GM19023 (cell line): ENCODE measurements at regions not wholly inside any gene's neighbourhood (a gene's known extent, or its start where the extent isn't known, plus 50 kb on each side); places are given as distances from the start of the nearest gene placed in this dataset.
"Not testable (repeated sequence)": the region's sequence is repeated elsewhere in the genome, so short reads cannot be mapped to it uniquely, and the experiment has no call there.

ENCODE experiments used
- ATAC-seq: cut with Tn5 transposase; IDR thresholded peaks from one replicate; pipeline ENCODE4 v1.9.1; 2021; ENCODE audit warnings: mild to moderate bottlenecking, moderate library complexity; ENCODE audit not compliant: unreplicated experiment

DNA sequence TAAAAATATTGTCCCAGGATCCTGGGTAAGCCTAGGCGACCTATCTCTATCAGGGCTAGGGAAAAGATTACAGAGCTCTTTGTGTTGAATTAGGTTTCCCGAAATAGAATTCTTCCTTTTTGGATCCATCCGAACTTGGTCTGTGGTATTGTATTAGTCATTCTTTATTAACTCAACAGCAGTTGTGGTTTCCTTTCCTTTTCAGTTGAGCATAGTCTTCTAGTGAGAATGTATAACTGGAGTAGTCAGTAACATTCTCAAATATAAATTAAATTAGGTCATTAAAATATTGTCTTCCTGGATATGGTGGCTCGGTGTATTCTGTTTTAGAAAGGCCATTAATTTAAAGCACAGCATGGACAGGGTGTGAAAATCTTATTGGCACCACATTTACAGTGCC, 520.4 kb downstream of the NLGN4X start:
- no peak for ATAC-seq

DNA sequence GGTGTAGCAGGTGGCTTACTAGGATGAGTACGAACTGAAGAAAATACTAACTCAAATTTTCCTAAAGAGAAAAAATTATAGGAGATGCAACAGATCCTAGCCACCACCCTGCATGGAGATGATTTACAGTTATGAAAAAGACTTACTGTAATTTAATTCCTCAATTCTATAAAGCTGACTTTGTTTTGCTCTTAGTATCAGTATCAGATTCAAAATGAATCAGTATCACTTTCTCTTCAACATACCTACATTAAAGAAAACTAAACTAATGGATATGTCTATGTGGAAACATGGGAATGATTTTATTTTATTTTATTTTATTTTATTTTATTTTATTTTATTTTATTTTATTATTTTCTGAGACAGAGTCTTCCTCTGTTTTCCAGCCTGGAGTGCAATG, 525.8 kb downstream of the NLGN4X start:
- ATAC-seq = no peak

DNA sequence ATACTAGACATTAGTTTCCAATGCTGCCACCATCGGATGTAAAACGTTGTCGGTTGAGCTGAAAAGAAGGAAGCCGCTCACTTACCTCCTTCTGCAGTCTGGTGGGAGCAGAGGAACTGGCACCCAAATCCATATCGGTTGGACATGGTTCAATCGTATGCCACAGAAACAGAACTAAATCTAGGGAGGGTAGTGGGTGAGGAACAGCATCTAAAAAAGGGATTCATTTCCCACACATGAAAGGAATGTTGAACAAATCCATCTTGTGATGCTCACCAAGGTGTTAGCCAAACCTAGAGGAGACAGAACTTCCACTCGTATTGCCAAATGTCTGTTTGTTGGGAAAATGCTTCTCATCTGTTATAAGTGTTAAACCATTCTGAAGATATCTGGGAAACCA, 532.7 kb downstream of the NLGN4X start:
- no peak for ATAC-seq

DNA sequence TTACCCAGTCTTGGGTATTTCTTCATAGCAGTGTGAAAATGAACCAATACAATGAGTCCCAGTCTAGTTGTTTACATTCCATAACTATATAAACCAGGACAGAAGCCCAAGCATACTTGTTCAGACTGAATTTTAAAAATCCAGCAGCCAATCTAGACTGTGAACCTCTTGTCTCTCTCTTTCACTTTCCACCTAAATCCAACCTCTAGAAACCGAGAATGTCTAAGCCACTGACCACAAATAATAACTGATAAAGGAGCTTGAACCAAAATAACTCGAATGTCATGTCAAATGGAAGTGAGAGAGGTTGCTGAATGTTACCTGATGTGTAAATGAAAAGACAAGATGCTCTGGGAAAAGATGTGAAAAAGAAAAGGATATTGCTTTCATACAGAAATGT, 544.7 kb downstream of the NLGN4X start:
- no peak for ATAC-seq

DNA sequence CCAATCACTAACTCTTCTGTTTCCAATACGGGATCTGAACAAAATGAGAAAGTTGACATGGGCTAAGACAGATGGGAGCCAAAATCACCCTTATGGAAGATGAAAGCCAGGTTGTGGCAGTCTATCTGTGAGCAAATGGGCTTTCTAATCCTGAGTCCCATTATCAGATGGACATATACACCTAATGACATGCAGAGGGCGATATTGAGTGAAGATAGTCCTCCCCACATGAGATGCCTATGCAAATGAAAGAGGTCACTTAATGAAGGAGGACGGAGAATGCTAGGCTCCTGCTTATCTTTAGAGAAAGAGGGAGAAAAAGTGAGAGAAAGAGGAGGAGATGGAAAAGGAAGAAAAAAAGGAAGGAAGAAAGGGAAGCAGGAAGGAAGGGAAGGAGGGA, 547.5 kb downstream of the NLGN4X start:
- ATAC-seq = no peak

DNA sequence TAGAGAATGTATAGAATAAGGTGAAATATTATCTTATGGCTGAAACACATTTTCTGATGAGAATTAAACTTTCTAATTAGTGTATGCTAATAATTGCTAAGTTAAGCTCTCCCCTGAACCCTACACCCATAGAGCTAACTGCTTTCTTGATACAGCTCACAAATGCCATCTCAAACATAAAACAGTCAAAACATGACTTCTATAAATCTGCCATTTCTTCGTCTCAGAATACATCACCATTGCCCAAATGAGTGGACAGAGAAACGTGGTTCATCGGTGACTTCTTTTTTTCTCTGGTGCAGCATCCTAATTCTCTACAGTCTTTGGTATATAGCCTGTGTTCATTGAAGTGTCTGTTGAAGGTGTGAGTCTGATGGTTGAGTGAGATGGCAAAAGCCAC, 554.6 kb downstream of the NLGN4X start:
- ATAC-seq = no peak

DNA sequence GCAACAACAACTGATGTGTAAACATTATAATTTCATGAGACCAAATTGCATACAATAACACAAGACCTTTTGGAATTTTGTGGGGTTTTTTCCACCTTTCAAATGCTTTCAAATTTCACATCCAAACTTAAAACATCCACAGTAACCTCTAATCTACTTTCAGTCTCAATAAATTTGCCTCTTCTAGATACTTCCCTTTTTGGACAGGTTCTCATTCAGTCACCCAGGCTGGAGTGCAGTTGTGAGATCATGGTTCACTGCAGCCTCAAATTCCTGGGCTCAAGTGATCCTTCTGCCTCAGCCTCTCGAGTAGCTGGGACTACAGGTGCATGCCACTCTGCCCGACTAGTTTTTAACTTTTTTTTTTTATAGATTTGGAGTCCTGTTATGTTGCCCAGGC, 556.6 kb downstream of the NLGN4X start:
- ATAC-seq = no peak

DNA sequence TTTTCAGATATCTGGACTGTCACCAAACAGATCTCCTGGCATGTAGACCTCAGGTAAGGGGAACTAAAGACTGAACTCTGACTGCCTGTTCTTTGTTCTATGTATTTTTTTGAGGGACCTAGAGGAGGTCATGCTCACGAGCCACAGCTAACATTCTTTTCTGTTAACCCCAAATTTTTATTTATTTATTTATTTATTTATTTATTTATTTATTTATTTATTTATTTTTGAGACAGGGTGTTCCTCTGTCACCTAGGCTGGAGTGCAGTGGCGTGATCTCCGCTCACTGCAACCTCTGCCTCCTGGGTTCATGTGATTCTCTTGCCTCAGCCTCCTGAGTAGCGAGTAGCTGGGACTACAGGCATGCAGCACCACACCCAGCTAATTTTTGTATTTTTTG, 562.0 kb downstream of the NLGN4X start:
- not testable (repeated sequence) for ATAC-seq

DNA sequence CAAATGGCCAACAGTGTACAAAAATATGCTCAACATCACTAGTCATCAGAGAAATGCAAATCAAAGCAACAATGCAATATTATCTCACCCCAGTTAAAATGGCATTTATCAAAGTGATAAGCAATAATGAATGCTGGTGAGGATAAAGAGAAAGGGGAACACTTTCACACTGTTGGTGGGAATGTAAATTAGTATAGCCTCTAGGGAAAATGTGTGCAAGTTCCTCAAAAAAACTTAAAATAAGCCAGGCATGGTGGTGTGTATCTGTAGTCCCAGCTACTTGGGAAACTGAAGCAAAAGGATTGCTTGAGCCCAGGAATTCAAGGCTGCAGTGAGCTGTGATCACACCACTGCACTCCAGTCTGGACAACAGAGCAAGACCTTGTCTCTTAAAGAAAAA, 572.1 kb downstream of the NLGN4X start:
- no peak for ATAC-seq

DNA sequence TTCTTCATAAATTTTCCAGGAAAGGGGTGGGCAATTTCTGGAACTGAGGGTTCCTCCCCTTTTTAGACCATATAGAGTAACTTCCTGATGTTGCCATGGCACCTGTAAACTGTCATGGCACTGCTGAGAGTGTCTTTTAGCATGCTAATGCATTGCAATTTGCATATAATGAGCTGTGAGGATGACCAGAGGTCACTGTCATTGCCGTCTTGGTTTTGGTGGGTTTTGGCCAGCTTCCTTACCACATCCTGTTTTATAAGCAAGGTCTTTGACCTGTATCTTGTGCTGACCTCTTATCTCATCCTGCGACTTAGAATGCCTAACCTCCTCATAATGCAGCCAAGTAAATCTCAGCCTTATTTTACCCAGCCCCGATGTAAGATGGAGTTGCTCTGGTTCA, 577.8 kb downstream of the NLGN4X start:
- no peak for ATAC-seq

DNA sequence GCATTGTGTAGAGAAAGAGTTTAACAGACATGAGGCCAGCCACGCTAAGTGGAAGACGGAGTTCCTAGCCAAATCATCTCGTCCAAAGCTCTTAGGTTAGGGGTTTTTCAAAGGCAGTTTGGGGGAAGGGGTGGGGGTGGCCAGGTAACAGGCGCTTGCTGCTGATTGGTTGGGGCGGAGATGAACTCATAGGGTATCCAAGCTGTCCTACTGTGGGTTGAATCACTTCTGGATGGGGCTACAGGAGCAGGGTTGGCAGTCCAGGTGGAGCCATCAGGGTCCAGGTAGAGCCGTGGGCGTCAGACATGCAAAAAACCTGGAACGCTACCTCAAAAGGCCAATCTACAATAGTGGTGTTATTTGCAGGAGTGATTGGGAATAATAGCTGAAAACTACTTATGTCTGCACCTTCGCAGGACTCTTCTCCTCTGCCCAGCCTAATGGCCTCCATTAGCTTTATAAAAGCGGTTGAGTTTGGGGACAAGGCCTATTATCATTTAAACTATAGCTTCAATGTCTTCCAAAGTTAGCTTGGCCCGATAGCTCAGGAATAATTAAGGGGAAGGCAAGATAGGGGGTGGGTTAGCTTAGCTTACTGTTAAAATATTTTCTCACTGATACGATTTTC, 579.6 kb downstream of the NLGN4X start:
- no peak for ATAC-seq

DNA sequence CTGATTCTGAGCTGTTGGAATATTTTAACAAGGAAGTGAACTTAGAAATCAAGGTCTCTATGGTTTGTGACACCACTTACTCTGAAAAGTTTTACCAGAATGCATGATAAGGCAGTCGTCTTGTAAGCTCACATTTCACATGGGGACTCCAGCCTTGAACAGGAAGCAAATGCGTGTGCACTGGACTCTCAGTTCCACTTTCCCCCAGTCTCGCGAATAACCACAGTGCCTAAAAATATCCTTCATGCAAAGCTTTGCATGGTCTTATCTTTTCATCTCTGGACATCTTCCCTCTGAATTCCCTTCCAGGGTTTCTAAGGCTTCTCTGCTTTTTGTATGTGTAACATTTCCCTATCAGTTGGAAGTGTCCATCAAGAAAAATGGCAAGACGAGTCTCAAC, 581.8 kb downstream of the NLGN4X start:
- peak; percentile 95 for ATAC-seq

DNA sequence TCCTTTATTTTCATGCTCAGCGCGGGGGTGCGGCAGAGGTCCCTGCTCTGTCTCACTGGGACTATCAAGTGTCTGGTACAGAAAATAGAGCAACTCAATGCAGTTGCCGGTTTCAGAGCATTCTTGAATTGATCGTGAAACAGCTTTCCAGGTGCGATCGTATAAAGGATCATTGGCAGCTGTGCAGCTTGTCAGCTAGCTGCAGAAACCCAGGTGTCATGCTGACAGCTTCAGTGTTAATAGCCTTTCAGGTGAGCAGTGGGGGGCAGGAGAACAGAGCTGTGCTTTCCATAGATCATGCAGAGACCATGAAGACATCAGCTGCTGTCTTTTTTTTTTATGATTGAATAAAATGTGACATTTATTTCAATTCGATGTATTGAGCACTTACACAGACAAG, 583.9 kb downstream of the NLGN4X start:
- ATAC-seq = no peak

DNA sequence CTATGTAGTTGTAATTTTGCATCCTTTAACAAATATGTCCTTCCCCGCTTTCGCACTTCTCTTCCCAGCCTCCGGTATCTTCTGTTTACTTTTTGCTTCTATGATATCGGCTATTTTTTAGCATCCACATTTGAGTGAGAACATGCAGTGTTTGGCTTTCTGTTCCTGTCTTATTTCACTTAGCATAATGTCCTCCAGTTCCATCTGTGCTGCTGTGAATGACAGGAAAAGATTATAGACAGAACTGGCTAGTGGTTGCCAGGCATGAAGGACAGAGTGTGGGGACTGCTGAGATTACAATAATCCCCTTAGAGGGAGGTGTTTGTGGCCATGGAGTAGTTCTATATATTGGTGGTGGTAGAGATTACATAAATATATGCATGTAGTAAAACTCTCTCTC, 588.6 kb downstream of the NLGN4X start:
- ATAC-seq = no peak

DNA sequence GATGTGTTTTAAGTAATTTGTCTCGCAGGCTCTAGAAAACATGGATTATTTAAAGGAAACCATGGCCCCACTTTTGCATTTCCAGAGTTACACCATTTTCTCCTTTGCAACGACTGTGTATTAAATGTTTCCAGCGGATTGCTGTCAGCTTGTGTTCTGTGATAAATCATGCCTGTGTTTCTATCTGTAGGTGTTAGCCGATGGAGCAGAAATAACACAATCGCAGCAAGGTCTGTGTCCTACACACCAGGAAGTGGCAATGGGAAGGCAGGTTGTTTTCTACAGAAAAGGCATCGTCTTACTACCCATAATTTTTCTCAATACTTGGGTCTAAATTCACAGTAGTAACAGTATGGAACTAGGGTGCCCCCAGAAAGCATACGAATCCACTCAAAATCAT, 590.1 kb downstream of the NLGN4X start:
- no peak for ATAC-seq

DNA sequence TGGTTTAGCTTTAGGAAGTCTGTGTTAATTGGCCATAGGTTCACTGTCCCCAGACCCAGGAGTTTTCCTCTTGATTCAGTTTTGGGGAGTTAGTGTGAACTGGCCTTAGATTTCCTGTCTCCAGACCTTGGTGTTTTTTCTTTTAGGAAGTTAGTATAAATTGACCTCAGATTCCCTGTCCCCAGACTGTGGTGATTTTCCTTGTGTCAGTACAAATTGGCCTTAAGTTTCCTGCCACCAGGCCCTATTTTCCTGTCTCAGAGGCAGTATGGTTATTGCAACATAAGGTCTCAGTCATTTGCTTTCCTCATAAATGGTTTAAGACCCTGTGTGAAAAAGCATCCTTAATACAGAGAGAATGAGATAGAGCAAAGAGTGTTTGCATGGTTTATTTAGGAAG, 595.8 kb downstream of the NLGN4X start:
- no peak for ATAC-seq

DNA sequence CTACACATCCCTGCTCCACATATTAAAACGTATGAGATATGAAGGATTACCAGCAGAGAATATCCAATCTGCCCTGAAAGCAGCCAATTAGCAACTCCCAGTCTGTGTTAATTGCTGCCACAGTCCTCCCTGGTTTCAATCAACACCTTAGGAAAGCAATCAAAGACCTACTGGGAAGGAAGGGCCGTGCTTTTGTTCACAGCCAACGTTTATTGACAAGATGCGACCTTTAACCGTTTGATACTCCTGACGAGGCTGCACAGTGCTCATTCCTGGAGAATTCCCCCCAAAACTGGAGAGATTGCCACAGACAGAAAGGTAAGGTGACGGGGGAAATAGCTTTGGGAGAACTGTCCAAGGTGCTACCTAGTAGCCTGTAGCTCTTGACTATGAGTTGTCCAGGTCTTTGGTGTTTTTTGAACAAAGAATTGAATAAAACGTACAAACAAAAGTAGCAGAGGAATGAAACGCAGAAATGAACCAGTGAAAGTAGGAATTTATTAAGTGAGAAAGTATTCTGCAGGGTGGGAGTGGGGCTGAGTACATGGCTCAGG, 596.5 kb downstream of the NLGN4X start:
- ATAC-seq = no peak

DNA sequence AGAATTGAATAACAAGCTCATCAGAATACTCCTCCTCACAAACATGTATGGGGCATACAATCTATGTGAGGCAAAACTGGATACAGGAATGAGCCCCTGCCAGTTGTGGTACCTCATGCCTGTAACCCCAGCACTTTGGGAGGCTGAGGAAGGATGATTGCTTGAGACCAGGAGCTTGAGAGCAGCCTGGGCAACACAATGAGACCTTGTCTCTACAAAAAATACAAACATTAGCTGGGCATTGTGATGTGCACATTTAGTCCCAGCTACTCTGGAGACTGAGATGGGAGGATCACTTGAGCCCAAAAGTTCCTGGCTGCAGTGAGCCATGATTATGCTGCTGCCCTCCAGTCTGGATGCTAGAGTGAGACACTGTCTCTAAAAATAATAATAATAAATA, 611.0 kb downstream of the NLGN4X start:
- ATAC-seq = no peak

DNA sequence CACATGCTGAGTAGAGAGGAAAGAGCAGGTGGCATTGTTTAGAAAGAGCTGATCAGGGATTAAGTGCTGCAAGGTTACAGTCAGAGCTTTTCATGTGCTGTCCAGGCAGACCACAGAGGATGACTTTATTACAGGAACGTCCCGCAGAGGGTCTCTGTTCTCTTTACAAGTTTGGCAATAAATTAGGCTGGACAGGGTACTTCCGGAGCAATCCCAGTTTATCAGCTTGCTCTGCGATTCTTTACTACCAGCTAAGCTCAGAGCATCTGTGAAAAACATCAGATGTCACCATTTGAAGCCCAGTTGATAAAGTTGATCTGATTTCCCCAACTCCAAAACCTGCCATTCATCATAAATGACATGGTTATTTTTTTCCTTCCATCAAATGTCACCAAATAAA, 633.1 kb downstream of the NLGN4X start:
- ATAC-seq = no peak

DNA sequence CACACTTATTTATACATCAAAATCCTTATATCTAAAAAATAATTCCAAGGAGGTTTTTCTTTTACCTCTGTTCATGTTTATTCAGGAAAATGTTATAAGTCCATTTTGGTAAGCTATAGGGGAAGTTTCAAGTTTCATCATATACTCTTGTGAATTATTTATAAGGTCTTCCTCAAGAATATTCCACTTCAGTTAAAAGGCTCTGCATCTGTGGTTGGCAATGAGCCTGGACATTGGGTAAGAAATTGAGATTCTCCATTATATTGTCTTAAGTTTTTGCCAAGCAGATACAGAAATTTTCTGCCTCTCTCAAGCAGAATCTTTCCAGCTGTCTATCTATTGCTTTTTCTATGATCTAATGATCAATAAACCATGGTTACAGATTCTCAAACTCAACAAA, 641.9 kb downstream of the NLGN4X start:
- ATAC-seq = no peak

DNA sequence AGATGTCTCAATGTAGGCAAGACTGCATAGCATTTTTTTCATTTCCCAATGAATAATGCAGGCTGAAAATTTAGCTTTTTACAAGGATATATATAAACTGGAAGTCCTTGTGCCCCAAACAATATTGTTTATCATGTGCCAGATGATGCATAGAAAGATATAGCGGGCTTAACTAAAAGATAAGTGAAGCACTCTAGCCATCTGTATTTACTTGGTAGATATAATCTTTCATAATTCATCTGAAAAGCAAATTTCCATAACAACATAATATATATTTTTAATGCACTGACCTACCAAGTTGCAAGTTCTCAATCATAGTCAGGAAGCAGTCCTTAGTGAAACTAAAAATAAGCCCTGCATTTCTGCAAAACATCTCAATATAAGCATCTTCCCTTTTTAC, 653.3 kb downstream of the NLGN4X start:
- no peak for ATAC-seq

DNA sequence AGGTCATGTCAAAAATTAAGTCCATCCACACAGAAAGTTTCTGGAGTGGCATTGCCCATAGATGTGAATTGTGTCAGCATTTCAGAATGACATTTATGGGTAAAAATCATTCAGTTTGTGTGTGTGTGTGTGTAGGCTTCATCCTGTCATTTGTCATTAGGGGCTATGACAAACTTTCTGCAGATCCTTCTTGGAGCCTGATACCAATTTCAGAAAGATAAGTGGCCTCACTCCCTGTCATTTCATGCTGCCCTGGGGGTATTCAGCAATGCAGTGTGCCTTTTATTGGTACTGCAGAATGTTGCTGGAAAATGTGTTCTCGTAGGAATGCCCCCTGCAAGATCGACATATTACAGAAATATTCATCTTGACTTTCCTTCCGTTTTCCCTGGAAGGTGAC, 659.7 kb downstream of the NLGN4X start:
- ATAC-seq = no peak

DNA sequence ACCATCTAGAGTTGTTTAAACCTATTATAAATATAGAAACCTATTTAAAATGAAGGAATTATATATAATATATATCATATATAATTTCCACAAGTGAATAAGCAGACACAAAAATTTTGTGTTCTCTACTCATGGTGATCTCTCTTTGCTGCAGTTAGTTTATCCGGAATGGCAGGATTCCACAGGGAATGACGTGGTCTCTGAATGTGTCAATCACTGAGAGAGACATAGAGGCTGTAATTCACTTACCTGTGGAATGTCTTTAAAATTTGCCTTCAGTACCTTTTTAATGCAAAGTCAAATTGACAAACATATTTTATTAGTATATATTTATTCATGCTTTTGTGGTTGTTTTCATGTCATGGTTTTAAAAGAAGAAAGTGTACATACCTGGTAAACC, 669.3 kb downstream of the NLGN4X start:
- ATAC-seq = no peak
